ENCODE measurements at regions not wholly inside any gene's neighbourhood (a gene's known extent, or its start where the extent isn't known, plus 50 kb on each side); places are given as distances from the start of the nearest gene placed in this dataset.
"Not testable (repeated sequence)": the region's sequence is repeated elsewhere in the genome, so short reads cannot be mapped to it uniquely, and the experiment has no call there.

DNA sequence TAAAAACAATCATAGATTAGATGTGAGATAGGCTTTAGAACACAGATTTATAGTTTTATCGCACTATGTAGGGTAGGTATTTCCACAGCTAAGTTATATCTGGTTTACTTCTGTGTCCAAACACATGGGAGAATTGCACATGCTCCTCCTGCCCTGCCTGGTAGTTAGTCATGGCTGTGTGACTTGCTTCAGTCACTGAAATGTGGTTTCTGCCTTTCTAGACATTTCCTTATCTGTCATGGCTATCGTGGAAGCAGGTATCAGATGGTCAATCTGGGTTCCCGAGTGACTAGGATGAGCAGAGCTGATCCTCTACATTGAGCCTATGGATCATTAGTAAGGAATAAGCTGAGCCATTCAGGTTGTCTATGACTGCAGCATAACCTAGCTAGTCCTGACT is 117.8 kb upstream of the GMDS start:
- DNase-seq: no peak

DNA sequence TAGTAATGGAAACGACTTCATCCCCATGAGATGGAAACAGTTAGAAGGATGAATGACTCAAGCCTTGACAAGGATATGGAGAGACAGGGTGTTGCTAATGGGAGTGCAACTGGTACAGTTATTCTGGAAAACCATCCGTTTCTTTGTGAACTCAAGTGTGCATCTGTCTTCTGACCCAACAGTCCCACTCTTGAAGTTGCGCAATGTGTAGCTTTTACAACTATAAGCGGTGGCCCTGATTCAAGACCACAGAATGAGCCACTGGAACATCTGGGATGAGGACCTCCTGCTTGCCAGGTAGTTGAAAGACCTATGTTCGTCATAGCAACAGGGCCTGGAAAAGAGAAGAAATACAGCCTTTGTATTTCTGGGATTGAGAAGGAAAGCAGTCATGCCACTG is 115.8 kb upstream of the GMDS start:
- no peak for DNase-seq

DNA sequence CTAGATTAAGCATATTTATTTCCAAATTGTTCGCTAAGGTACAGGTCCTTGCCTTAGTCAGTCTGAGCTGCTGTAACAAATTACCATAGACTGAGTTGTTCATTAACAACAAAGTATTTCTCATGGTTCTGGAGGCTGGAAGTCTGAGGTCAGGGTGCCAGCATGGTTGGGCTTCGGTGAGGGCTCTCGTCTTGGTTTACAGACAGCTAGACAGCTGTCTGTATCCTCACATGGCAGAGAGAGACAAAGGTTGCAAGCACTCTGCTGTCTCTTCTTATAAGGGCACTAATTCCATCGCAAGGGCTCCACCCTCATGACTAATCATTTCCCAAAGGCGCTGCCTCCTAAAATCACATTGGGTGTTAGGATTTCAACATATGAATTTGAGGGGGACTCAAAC is 115.3 kb upstream of the GMDS start:
- no peak for DNase-seq

DNA sequence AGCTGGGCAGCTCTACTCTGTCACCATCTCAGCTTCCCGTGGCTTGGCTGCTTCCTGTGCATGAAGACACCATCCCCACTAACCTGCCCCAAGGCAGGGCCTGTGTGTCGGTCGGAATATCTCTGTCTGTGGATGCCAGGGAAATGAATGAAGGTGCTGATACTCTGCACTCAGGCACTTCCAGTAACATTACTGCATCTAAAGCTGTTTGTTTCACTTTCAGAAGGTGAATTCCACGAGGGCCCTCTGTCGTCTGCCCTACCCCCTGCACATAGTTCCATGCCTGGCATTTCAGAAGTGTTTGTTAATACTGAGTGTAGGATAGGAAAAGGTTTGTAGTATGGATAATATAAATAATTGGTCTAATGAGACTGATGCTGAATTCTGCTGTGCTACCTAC is 114.7 kb upstream of the GMDS start:
- DNase-seq: no peak

DNA sequence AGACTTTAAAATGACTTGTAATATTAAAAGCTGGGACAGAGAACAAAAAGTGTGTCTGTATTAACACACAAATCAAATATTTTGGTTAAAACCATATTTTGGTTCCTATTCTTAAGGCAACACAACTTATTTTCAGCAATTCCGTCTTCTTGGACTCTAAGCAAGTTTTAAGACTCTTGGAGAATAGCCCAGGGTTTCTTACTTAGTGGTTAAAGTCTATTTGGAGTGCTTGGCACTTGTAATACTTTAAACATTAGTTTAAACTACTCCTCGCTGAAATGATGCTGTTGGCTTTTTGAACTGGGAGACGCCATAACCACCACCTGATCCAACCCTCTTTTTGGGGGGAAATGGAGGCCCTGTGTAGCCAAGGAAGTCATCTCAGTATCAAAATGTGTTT is 109.7 kb upstream of the GMDS start:
- no peak for DNase-seq

GRCh38 chr6:2354138-2354491 is 108.7 kb upstream of the GMDS start:
- DNase-seq: no peak

DNA sequence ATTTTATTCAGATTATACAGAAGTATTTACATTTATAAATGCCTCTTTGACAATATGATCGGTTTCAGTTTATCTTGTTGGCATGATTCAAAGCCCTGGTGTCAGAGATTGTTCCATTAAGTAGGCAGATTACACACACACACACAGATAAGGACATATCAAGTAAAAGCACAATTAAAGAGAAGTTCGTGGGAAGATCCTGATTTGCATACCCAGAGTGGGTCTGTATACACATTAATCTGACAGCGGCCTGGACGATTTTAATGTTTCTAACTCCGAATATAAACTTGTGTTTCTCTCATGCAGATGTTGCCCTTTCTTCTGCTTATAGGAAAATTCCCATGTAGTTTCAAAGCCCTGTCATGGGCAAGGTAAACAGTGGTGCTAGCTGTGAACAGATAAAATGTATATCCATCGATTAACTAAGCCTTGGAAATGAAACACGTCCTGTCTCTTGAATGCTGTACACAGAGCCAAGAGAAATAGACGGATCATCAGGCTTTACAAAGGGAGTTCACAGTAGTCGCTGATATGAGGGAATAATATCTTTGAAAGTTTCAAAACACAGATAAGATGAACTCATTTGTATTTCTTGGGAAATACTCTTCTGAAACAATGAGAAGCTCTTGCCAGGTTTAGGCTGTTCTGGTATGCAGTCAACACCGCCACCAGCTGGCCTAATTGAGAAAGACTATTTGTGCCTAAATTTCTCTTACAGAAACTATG is 108.2 kb upstream of the GMDS start:
- DNase-seq: peak; percentile 77

DNA sequence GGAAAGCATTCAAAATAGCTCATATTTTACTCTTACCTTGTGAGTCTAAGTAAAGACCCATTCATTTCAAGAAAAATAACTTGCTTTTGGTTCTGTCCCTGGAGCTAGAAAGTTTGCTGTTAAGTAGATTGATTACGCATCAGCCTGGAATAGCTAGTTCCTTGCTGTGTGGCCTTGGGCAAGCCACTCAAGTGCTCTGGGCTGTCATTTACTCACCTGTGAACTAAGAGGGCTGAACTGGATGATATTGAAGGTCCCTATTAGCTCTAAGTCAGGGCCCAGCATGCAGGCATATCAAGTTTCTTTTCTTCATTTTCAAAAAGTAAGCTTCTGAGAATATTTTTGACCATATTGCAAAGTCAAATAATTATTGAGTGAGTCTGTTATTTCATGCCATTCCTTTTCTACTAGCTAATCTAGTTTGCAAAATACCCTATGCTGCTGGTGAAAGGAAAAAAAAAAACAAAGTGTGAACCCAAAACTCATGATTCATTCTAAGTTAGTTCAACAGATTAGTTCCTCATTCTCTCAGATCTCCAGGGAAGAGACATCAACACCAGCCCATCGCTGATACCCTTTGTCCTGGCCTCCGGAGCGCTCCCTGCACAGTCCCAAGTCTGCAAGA is 106.5 kb upstream of the GMDS start:
- no peak for DNase-seq

GRCh38 chr6:2351090-2351489 is 105.7 kb upstream of the GMDS start:
- no peak for DNase-seq

DNA sequence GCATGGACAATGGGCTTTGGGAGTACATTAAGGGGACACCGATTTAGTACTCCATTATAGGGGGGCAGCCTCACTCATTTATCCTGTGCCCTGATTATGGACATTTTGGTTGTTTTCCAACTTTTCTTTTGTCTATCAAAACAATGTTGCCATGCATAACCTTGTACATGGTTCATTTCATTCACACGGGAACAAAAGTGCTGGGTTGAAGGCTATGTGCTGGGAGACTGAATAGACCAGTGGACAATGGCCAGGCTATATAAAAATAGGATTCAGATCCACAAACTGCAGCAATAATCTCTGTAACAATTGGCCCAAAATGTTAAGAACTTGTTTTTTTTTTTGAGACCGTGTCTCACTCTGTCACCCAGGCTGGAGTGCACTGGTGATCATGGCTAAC is 100.7 kb upstream of the GMDS start:
- no peak for DNase-seq

DNA sequence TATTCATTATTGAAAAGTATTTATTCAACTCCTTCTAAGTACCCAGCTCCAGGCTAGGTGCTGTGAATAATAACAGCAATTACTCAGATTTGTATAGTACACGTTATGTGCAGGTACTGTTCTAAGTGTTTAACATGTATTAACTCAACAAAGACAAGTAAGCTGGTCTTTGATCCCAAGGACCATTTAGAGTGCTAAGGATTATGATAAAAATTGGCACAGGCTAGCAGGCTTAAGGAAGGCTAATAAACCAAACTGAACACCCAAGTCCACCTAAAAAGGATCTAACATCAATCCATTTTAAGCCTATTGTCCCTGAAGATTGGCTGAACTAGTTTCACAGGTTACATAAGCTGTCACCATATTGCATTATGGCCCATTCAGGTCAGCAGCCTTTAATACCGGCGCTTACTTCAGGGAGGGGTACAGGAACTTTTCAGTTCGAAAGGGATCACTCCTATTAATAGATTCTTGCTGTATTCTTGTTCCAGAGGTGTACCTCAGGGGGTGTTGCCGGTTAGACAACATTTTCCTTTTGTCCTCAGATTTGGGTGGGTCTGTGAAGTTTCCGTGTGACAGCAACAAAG is 99.0 kb upstream of the GMDS start:
- peak; percentile 59 for DNase-seq

DNA sequence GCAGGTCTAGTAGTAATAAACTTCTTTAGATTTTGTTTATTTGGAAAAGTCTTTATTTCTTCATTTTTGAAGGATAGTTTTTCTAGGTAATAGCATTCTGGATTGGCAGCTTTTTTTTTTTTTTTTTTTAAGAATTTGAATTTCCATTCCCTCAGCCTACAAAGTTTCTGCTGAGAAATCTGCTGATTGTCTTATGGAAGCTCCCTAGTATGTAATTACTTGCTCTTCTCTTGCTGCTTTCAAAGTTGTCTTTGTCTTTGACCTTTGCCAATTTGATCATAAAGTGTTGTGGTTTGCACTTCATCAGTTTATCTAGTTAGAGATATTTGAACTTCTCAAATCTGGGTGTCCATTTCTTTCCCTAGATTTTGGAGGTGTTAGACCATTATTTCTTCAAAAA is 82.2 kb upstream of the GMDS start:
- no peak for DNase-seq

GRCh38 chr6:2324166-2324953 is 79.0 kb upstream of the GMDS start:
- no peak for DNase-seq

GRCh38 chr6:2317498-2317897 is 72.1 kb upstream of the GMDS start:
- not testable (repeated sequence) for DNase-seq

GRCh38 chr6:2314641-2315040 is 69.2 kb upstream of the GMDS start:
- DNase-seq: no peak

- DNase-seq: no peak
Observed at GRCh38 chr6:2310042-2310441, 64.6 kb upstream of the GMDS start.

DNA sequence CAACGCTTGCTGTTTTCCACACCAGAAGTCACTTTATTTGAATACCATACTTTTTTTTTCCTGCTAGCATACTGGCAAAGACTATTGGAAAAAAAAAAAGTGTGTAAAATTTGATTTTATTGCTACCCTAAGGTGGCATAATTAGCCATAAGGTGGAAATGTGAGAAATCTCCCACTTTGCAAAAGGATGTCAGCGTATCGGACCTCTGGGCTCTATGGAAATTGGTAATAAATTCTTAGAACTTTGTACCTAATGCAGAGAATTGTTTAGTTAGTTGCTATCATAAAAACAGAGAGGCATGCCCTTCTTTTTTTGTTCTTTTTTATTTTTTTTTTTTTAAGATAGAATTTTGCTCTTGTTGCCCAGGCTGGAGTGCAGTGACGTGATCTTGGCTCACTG is 63.7 kb upstream of the GMDS start:
- DNase-seq: no peak

DNA sequence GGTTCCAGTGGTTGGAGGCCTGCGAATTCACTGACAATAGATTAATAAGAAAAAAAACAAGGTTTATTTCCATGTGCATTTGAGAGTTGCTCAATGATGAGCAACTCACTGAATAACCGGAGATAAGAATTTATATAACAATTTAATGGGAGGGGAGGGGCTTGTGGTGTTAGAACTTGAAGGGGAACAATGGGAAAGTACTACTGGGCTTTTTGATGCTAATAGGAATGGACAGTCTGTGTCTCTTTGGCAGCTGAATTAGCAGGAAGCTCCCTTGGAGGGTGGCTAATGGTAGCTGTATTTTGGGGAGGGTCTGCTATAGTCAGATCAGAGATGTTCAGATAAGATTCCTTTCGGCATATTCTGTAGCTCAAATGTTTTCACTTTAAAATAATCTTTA is 62.4 kb upstream of the GMDS start:
- no peak for DNase-seq

- DNase-seq: no peak
Observed at GRCh38 chr6:2305951-2306350, 60.5 kb upstream of the GMDS start.

DNA sequence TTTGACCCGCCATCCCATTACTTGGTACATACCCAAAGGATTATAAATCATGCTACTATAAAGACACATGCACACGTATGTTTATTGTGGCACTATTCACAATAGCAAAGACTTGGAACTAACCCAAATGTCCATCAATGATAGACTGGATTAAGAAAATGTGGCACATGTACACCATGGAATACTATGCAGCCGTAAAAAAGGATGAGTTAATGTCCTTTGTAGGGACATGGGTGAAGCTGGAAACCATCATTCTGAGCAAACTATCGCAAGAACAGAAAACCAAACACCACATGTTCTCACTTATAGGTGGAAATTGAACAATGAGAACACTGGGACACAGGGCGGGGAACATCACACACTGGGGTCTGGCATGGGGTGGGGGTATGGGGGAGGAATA is 57.1 kb upstream of the GMDS start:
- DNase-seq: not testable (repeated sequence)

DNA sequence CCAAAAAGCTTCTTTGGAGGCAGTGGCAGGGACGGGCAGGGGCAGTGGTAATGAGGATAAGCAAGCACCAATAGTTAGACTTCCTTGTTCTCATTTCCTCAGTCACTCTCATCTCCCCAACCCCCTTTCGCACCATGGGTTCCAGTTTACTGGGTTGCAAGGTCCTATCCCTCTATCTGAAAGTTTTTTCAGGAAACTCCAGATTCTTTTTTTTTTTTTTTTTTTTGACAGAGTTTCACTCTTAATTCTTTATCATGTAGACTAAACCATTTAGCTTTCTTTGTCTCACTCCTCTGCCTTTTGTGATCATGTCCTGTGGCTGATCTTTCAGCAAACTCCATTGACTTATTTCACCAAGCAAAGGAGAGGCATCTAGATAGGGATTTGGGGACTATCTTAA is 51.4 kb upstream of the GMDS start:
- no peak for DNase-seq
